K562 (cell line): ENCODE measurements at regions not wholly inside any gene's neighbourhood (a gene's known extent, or its start where the extent isn't known, plus 50 kb on each side); places are given as distances from the start of the nearest gene placed in this dataset.

Source experiments
- BRCA1 ChIP-seq, 2 experiments: fragments of 450-650 bp in 1 of 2; sonication (generic) in 1 of 2; formaldehyde crosslinking in 1 of 2; IDR thresholded peaks; 2 replicates each; pipeline versions ENCODE4 v1.5.0 to v1.6.1; 2017 to 2020; ENCODE audit warnings: mild to moderate bottlenecking in 1 of 2, missing genetic modification reagents in 1 of 2
- CHD1 ChIP-seq: fragments of 200-600 bp; sonication (generic); IDR thresholded peaks from one replicate; pipeline ENCODE4 v1.6.1; 2012; ENCODE audit warnings: mild to moderate bottlenecking, moderate library complexity, low read length, inconsistent platforms
- MAFF ChIP-seq: IDR thresholded peaks from 2 replicates; pipeline ENCODE4 v1.6.1; 2012; ENCODE audit warnings: low read length, improper control_type of control experiment
- MAX ChIP-seq: sonication (generic); formaldehyde crosslinking; IDR thresholded peaks from 2 replicates; pipeline ENCODE4 v1.9.0; 2022; ENCODE audit warnings: mild to moderate bottlenecking, missing genetic modification reagents
- MECOM ChIP-seq: fragments of 250-450 bp; sonication (Bioruptor Pico); IDR thresholded peaks from 2 replicates; pipeline ENCODE4 v1.8.0; 2022; ENCODE audit warnings: inconsistent platforms
- NEUROD1 ChIP-seq: fragments of 150-350 bp; IDR thresholded peaks from 2 replicates; pipeline ENCODE4 v1.6.1; 2014; ENCODE audit warnings: borderline replicate concordance, low read length, low read depth; ENCODE audit not compliant: partially characterized antibody
- NRF1 ChIP-seq, 2 experiments: fragments of 450-650 bp; IDR thresholded peaks in 1 of 2; conservative IDR thresholded peaks in 1 of 2; 2 replicates each; pipeline ENCODE4 v1.6.1; 2014; ENCODE audit warnings: mild to moderate bottlenecking in 2 of 2
- SMC3 ChIP-seq: conservative IDR thresholded peaks from 2 replicates; pipeline ENCODE4 v1.6.1; 2011; ENCODE audit warnings: low read depth, low read length, improper control_type of control experiment; ENCODE audit not compliant: insufficient read depth
- TAF1 ChIP-seq: IDR thresholded peaks from 2 replicates; pipeline ENCODE4 v1.6.1; 2011; ENCODE audit warnings: mild to moderate bottlenecking, low read length, moderate library complexity; ENCODE audit not compliant: insufficient read depth, control insufficient read depth, severe bottlenecking; ENCODE audit errors: extremely low read depth
- ZBTB49 ChIP-seq: sonication (generic); formaldehyde crosslinking; IDR thresholded peaks from 2 replicates; pipeline ENCODE4 v1.8.0; 2022; ENCODE audit warnings: missing genetic modification reagents, mild to moderate bottlenecking, borderline replicate concordance

GRCh38 chr2:67561457-67561965 is 164.4 kb downstream of the ETAA1 start:
- TF ChIP-seq NRF1 (conservative IDR thresholded peaks at IDR 0.05 in 1 of 2, IDR thresholded peaks at IDR 0.05 in 1 of 2) (no peak), ZBTB49 (no peak), MAX (CRISPR knock-in tag) (no peak), CHD1 (no peak), MECOM (CRISPR knock-in tag) (no peak), BRCA1 (IDR thresholded peaks at IDR 0.05) (no peak), BRCA1 (CRISPR knock-in tag; IDR thresholded peaks at IDR 0.05) (no peak), NEUROD1 (no peak), TAF1 (no peak), SMC3 (no peak), MAFF (no peak)
